ENCODE measurements at regions not wholly inside any gene's neighbourhood (a gene's known extent, or its start where the extent isn't known, plus 50 kb on each side); places are given as distances from the start of the nearest gene placed in this dataset.

- ChIA-PET CTCF (ENCODE audit: partially characterized antibody) (no interaction called here), POLR2A (ENCODE audit: partially characterized antibody) (no interaction called here)
- Histone ChIP-seq H3K4me1 (replicated peaks in 1 of 4; ENCODE audit: control insufficient read depth in 3 of 4, insufficient read depth in 4 of 4, low read length in 3 of 4) (no peaks in the 10 kb centered on the region), H4K91ac (replicated peaks; ENCODE audit: insufficient read length, low read length) (no peak overlapping the region), H3K9me3 (ENCODE audit: insufficient read depth in 2 of 2, low read depth in 1 of 2, low read length in 1 of 2) (peaks cover 0 to 3% of the 10 kb centered on the region in 2 experiments; a peak in 2 of 4 replicates), H3K23ac (ENCODE audit: insufficient read length) (no peak overlapping the region), H3K56ac (replicated peaks; ENCODE audit: insufficient read length, low read depth, low read length) (no peak overlapping the region), H4K5ac (ENCODE audit: insufficient read length, low read depth, low read length) (no peak overlapping the region), H2BK15ac (ENCODE audit: low read length) (no peak overlapping the region), H4K20me1 (replicated peaks in 1 of 2; ENCODE audit: control insufficient read depth in 1 of 2, insufficient read depth in 2 of 2, low read length in 2 of 2) (no peaks in the 10 kb centered on the region), H2BK12ac (ENCODE audit: low read depth, low read length) (no peak overlapping the region), H3K36me3 (ENCODE audit: control insufficient read depth in 2 of 4, insufficient read depth in 4 of 4, low read length in 3 of 4) (no peaks in the 10 kb centered on the region), H4K8ac (ENCODE audit: extremely low read depth, insufficient read depth, low read length) (no peak overlapping the region), H3K27me3 (replicated peaks in 1 of 4; ENCODE audit: control insufficient read depth in 3 of 4, extremely low read depth in 1 of 4, insufficient read depth in 3 of 4, low read length in 3 of 4) (no peaks in the 10 kb centered on the region), H3K79me2 (ENCODE audit: control insufficient read depth in 1 of 2, insufficient read depth in 2 of 2, low read length in 2 of 2) (no peaks in the 10 kb centered on the region), H3K79me1 (ENCODE audit: low read depth, low read length) (no peaks in the 10 kb centered on the region), H2AK5ac (ENCODE audit: low read depth, low read length) (no peak overlapping the region), H3K23me2 (ENCODE audit: low read depth, low read length) (peaks cover 5% of the 10 kb centered on the region; the same call in 1 of the 2 replicates), H3K4me3 (ENCODE audit: extremely low read depth in 1 of 4, insufficient read depth in 2 of 4, low read depth in 3 of 4, low read length in 4 of 4) (no peak overlapping the region), H2BK120ac (replicated peaks; ENCODE audit: low read depth, low read length) (no peak overlapping the region), H2BK20ac (ENCODE audit: low read length) (no peak overlapping the region), H3K9ac (replicated peaks in 1 of 4; ENCODE audit: extremely low read depth in 1 of 4, low read depth in 3 of 4, low read length in 3 of 4) (no peak overlapping the region), H3K14ac (ENCODE audit: insufficient read length) (no peak overlapping the region), H3K18ac (ENCODE audit: extremely low read depth, low read length) (no peak overlapping the region), H3K27ac (ENCODE audit: low read depth, low read length) (no peak overlapping the region), H3K4ac (replicated peaks; ENCODE audit: insufficient read length, low read depth, low read length) (no peak overlapping the region), H2AFZ (ENCODE audit: low read length) (no peak overlapping the region), H3K4me2 (ENCODE audit: insufficient read depth in 1 of 2, low read depth in 2 of 2, low read length in 2 of 2) (no peak overlapping the region), H2BK5ac (ENCODE audit: low read depth, low read length) (no peak overlapping the region)
- DNase-seq (ENCODE audit: low read depth in 1 of 2, low spot score in 2 of 2) = no peak
- WGBS, 2 experiments (ENCODE audit: extremely low coverage in 1 of 2, insufficient coverage in 1 of 2, insufficient read length in 1 of 2, insufficient replicate concordance in 2 of 2, low coverage in 1 of 2, low lambda C conversion rate in 2 of 2, missing lambda C conversion rate in 1 of 2) = 92% methylated on average over 5 of the region's 5 CpGs; no CpG with 5 or more reads in 1 of the 2 experiments
- no peak for FAIRE-seq
- TF ChIP-seq SAP30 (IDR thresholded peaks at IDR 0.05; ENCODE audit: insufficient read depth, insufficient replicate concordance, low read length) = no peak
- TF ChIP-seq, protein P1, sequence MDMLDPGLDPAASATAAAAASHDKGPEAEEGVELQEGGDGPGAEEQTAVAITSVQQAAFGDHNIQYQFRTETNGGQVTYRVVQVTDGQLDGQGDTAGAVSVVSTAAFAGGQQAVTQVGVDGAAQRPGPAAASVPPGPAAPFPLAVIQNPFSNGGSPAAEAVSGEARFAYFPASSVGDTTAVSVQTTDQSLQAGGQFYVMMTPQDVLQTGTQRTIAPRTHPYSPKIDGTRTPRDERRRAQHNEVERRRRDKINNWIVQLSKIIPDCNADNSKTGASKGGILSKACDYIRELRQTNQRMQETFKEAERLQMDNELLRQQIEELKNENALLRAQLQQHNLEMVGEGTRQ (IDR thresholded peaks at IDR 0.05; ENCODE audit: low read length) = no peak
- TF ChIP-seq HDAC2 (IDR thresholded peaks at IDR 0.05; ENCODE audit: borderline replicate concordance in 1 of 2, low read depth in 2 of 2, low read length in 2 of 2) = no peak
- TF ChIP-seq BCL11A (IDR thresholded peaks at IDR 0.05; ENCODE audit: low read depth in 2 of 2, low read length in 2 of 2) = no peak
- no peak for TF ChIP-seq CBX5 (IDR thresholded peaks at IDR 0.05; ENCODE audit: low read depth, low read length)
- TF ChIP-seq POU5F1 (IDR thresholded peaks at IDR 0.05; ENCODE audit: low read depth, low read length) = no peak
- no peak for TF ChIP-seq CHD2 (IDR thresholded peaks at IDR 0.05; ENCODE audit: low read length)
- TF ChIP-seq KDM4A (IDR thresholded peaks at IDR 0.05; ENCODE audit: low read depth, low read length, severe bottlenecking) = no peak
- TF ChIP-seq SIX5 (IDR thresholded peaks at IDR 0.05; ENCODE audit: low read depth, low read length) = no peak
- no peak for TF ChIP-seq NANOG (IDR thresholded peaks at IDR 0.05; ENCODE audit: insufficient read depth, low read depth, low read length, poor library complexity, severe bottlenecking)
- TF ChIP-seq SUZ12 (IDR thresholded peaks at IDR 0.05; ENCODE audit: low read length) = no peak
- no peak for TF ChIP-seq JUND (IDR thresholded peaks at IDR 0.05; ENCODE audit: low read length)
- no peak for TF ChIP-seq ASH2L (IDR thresholded peaks at IDR 0.05; ENCODE audit: low read length)
- no peak for TF ChIP-seq TCF12 (IDR thresholded peaks at IDR 0.05; ENCODE audit: low read depth, low read length)
Measured at GRCh38 chr4:52420330-52420729, 238.8 kb downstream of the USP46 start.

All from H1 (cell line).